Endothelial cell (in vitro differentiated cells): ENCODE measurements at regions not wholly inside any gene's neighbourhood (a gene's known extent, or its start where the extent isn't known, plus 50 kb on each side); places are given as distances from the start of the nearest gene placed in this dataset.

ENCODE experiments used
- DNase-seq: peaks from one replicate; pipeline ENCODE4 v3.0.0; 2021; ENCODE audit warnings: low spot score
- H3K27ac Mint-ChIP-seq: one replicate; pipeline ENCODE4 v1.8.0; 2021; ENCODE audit warnings: mixed read lengths, inconsistent platforms; ENCODE audit not compliant: unreplicated experiment
- H3K27me3 Mint-ChIP-seq: one replicate; pipeline ENCODE4 v1.8.0; 2021; ENCODE audit warnings: mild to moderate bottlenecking, moderate library complexity, mixed read lengths, inconsistent platforms; ENCODE audit not compliant: unreplicated experiment
- H3K36me3 Mint-ChIP-seq: one replicate; pipeline ENCODE4 v1.8.0; 2021; ENCODE audit warnings: mild to moderate bottlenecking, low read depth, mixed read lengths, inconsistent platforms; ENCODE audit not compliant: unreplicated experiment
- H3K4me1 Mint-ChIP-seq: one replicate; pipeline ENCODE4 v1.8.0; 2021; ENCODE audit warnings: mild to moderate bottlenecking, mixed read lengths, inconsistent platforms; ENCODE audit not compliant: unreplicated experiment
- H3K4me3 Mint-ChIP-seq: one replicate; pipeline ENCODE4 v1.8.0; 2021; ENCODE audit warnings: mild to moderate bottlenecking, mixed read lengths, inconsistent platforms; ENCODE audit not compliant: unreplicated experiment
- H3K9me3 Mint-ChIP-seq: one replicate; pipeline ENCODE4 v1.8.0; 2021; ENCODE audit warnings: mixed read lengths, inconsistent platforms; ENCODE audit not compliant: unreplicated experiment
- TF ChIP-seq, protein P1 (sequence below): fragments of 200-600 bp; sonication (generic); IDR thresholded peaks from one replicate; pipeline ENCODE4 v1.5.0; 2021; ENCODE audit warnings: antibody characterized with exemption; ENCODE audit not compliant: unreplicated experiment

DNA sequence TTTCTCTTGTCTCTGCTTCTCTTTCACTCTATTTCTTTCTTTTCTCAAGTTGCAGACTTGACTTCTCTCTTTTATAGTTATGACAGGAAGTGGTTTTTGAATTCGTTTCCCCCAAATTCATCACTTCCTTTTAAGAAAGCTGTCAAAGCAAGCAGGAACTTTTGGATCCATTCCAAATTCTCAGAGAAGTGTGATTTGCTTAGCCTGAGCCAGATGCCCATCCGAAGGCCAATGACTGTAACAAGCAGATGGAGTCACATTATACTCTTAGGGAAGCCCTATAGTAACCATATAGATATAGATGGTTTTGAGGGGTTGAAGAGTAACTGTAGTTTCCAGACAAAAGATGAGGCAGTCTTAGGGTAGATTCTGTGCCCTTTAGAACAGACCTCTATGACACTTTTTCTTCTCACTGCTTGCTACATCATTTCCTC, 592.0 kb upstream of the KCNMB2 start:
- Mint-ChIP-seq H3K4me3 (no peak overlapping the region), H3K36me3 (no peaks in the 10 kb centered on the region), H3K27me3 (no peaks in the 10 kb centered on the region), H3K4me1 (peaks cover 5% of the 10 kb centered on the region), H3K9me3 (no peaks in the 10 kb centered on the region), H3K27ac (no peak overlapping the region)
- TF ChIP-seq, protein P1, sequence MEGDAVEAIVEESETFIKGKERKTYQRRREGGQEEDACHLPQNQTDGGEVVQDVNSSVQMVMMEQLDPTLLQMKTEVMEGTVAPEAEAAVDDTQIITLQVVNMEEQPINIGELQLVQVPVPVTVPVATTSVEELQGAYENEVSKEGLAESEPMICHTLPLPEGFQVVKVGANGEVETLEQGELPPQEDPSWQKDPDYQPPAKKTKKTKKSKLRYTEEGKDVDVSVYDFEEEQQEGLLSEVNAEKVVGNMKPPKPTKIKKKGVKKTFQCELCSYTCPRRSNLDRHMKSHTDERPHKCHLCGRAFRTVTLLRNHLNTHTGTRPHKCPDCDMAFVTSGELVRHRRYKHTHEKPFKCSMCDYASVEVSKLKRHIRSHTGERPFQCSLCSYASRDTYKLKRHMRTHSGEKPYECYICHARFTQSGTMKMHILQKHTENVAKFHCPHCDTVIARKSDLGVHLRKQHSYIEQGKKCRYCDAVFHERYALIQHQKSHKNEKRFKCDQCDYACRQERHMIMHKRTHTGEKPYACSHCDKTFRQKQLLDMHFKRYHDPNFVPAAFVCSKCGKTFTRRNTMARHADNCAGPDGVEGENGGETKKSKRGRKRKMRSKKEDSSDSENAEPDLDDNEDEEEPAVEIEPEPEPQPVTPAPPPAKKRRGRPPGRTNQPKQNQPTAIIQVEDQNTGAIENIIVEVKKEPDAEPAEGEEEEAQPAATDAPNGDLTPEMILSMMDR, result no peak
- no peak for DNase-seq

DNA sequence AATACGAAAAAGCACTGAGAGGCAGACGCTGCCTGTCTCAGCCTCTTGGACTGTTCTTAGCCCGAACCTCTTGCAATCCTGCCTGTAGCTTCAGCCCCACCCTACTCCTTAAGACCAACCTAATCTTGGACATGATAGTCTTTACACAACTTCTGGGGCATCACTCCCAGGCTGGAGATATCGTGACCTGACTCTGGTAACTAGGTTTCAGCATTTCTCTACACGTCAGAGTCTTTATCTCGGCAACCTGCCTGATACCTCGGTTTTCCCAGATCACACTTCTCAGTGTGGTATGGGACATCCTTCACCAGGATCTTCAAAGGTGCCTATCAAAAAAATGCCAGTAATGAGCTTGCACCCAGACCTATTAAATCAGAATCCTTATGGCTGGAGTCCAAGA, 590.2 kb upstream of the KCNMB2 start:
- H3K27me3 Mint-ChIP-seq, result no peaks in the 10 kb centered on the region
- H3K4me1 Mint-ChIP-seq, result peaks cover 5% of the 10 kb centered on the region
- H3K36me3 Mint-ChIP-seq, result no peaks in the 10 kb centered on the region
- no peak overlapping the region for H3K4me3 Mint-ChIP-seq
- TF ChIP-seq, protein P1, result no peak
- DNase-seq, result no peak
- H3K27ac Mint-ChIP-seq, result no peak overlapping the region
- no peaks in the 10 kb centered on the region for H3K9me3 Mint-ChIP-seq

DNA sequence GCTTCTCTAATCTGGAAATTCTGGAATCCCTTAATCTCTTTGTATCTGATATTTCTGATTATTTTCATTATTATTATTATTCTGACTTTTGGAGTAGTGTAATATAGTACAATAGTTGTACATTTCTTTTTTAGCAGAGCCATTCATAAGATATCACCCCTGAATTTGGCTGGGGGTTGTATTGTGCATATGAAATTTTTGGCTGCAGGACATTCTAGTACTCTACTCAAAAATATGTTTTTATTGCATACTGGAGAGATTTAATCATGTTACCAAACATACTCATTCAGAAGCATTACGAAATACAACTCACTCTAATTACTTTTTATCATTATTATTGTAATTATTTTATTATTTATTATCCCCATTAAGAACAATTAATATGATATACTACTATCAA, 589.7 kb upstream of the KCNMB2 start:
- Mint-ChIP-seq H3K9me3 (no peaks in the 10 kb centered on the region), H3K4me3 (no peak overlapping the region), H3K27ac (no peak overlapping the region), H3K27me3 (no peaks in the 10 kb centered on the region), H3K4me1 (peaks cover 5% of the 10 kb centered on the region), H3K36me3 (no peaks in the 10 kb centered on the region)
- DNase-seq, result no peak
- TF ChIP-seq, protein P1, result no peak

DNA sequence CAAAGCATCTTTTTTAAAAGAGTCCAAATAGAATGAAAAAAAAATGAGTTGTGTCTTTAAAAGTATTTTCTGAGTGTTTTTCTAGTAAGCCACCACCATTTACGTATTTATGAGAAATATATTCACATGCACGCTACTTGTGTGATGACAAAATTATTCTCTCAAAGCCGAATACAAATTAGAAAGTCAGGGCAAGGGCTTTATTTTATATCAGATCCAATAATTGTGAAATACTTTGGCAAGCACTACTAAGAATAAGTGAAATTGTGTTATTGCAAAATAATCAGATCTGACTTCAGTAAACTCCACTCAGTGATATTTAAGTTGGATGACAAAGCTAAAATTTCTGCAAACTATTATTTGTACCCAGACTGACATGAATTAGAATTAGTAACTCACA, 589.3 kb upstream of the KCNMB2 start:
- Mint-ChIP-seq H3K4me1 (peaks cover 5% of the 10 kb centered on the region), H3K36me3 (no peaks in the 10 kb centered on the region), H3K27me3 (no peaks in the 10 kb centered on the region), H3K9me3 (no peaks in the 10 kb centered on the region), H3K27ac (no peak overlapping the region), H3K4me3 (no peak overlapping the region)
- DNase-seq, result no peak
- TF ChIP-seq, protein P1, result no peak

DNA sequence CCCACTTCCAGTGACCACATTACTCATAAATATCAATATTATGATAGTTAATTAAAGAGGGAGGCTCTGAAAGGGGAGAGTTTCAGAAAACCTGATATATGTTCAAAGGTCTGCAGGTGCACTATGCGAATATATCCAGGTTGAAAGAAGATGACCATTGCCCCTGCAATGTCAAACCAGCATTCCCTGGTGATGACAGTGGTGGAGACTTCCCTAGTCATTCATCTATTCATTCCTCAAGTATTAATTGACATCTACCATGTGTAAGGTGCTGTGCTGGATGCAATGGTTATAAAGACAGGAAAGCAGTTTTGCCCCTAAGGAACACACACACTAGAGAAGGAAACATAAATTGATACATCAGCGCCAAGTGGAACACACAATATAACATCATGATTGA, 588.3 kb upstream of the KCNMB2 start:
- peaks cover 5% of the 10 kb centered on the region for H3K4me1 Mint-ChIP-seq
- TF ChIP-seq, protein P1, result no peak
- no peak overlapping the region for H3K27ac Mint-ChIP-seq
- no peaks in the 10 kb centered on the region for H3K9me3 Mint-ChIP-seq
- H3K4me3 Mint-ChIP-seq, result no peak overlapping the region
- no peaks in the 10 kb centered on the region for H3K27me3 Mint-ChIP-seq
- H3K36me3 Mint-ChIP-seq, result no peaks in the 10 kb centered on the region
- no peak for DNase-seq
